GM18519 (cell line): ENCODE measurements at regions not wholly inside any gene's neighbourhood (a gene's known extent, or its start where the extent isn't known, plus 50 kb on each side); places are given as distances from the start of the nearest gene placed in this dataset.
"Not testable (repeated sequence)": the region's sequence is repeated elsewhere in the genome, so short reads cannot be mapped to it uniquely, and the experiment has no call there.

Experiments
- ATAC-seq: cut with Tn5 transposase; IDR thresholded peaks from one replicate; pipeline ENCODE4 v1.9.1; 2021; ENCODE audit warnings: mild to moderate bottlenecking, moderate library complexity; ENCODE audit not compliant: unreplicated experiment, low FRiP score

DNA sequence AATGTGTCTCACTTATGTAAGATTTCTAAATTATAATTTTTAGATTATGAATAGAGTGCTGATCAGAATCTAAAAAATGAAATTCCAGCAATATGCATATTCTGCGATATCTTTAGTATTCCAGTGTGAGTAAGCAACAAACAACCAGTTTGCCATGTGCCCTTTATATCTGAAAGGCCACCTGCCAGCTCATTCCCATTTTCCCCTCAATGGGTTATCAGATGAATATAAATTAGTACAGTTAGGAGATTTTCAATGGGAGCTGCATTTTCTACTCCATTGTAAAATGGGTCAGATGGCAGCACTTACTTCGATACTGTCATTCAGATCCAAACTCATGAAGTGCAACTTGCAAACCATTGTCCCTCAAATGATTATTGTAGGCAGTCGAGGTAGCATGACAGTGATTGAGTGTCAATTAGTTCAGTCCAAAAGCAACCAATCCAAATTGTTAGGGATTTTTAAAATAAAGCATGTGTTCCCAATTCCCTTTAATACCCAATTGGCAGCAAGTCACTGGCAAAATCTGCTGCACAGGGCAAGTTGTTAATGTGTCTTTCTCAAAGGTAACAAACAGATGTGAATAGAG, 680.3 kb downstream of the LRRIQ3 start:
- no peak for ATAC-seq

DNA sequence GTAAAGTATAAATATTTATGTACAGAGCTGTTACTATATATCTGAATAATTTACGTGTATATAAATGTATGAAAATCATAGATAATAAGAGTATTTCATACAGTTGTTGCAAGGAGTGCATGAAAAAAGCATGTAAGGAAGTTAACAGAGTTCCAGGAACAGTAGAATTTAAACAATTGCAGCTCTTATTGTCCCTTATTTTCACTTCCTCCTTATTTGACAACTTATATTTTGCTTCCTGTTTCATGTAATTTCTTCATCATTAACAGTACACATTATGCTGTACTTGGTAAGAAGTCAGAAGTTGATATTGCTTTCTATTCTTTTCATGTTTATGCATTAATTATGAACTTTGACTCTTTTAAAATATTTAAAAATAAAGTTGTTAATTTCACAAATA, 681.5 kb downstream of the LRRIQ3 start:
- ATAC-seq, result no peak

GRCh38 chr1:73511038-73511437, 686.9 kb downstream of the LRRIQ3 start:
- no peak for ATAC-seq

- no peak for ATAC-seq
Measured at GRCh38 chr1:73500154-73500553, 697.8 kb downstream of the LRRIQ3 start.

DNA sequence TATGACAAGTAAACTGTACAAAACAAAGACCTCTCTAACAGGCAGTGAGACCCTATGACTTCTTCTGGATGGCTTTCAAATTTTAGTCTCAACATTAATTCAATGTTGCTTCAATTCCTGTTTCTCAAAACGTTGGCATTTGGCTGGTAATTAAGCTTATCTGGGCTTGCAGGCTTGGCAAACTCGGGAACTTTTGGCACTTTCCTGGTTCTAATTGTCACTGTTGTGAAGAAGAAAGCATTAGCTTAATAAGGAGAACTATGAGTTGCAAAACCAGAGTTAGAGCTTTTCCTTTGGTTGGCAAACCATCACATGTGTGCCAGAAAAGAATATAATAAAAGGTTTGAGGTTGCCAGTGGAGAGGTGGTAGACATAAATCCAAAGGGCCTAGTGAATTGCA, 698.3 kb downstream of the LRRIQ3 start:
- ATAC-seq, result no peak

GRCh38 chr1:73491621-73492020, 706.4 kb downstream of the LRRIQ3 start:
- no peak for ATAC-seq

DNA sequence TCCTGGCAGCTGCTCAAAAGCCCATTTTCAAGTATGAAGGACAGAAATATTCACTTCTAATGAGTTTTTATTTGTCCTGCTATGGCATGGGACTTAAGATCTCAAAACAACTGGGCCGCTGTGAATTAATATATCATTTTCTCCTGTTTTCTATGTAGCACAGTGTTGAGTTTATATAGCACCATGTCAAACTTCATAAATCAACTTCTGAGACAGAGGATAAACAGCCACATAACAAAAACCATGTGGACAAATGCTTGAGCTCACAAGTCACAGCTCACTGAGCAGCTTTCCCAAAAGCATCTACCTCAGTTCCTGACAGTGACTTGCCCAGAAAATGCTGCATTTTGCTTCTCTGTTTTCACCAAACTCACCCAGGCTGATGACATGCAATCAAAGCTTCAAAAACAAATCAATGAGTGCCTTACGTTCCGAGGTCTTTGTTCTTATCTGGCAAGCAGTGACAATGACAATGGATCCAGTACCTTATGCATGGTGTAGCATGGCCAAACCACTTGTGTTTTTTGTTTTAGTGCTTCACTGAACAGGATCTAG, 722.6 kb downstream of the LRRIQ3 start:
- no peak for ATAC-seq

GRCh38 chr1:73472810-73473209, 725.2 kb downstream of the LRRIQ3 start:
- no peak for ATAC-seq

GRCh38 chr1:73467731-73468130, 730.2 kb downstream of the LRRIQ3 start:
- ATAC-seq, result no peak

DNA sequence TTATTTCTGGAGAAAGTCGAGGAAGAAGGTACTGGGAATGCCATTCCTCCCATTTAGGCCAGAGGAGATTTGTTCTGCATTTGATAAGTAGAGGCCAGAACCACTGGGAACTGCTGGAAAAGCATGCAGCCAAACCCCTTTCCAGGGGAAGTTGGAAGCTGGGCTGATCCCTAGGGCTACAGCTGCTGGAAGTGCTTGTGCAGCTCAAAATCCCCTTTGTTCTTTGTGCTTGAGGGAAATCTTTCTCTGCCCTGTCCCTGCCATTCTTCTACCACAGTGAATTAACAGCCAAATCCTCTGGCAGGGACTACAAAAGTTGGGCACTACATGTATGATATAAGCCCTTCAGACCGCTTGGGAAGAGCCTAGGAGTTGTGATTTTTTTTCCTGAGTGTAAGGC, 734.1 kb downstream of the LRRIQ3 start:
- ATAC-seq, result no peak

- no peak for ATAC-seq
Measured at GRCh38 chr1:73452522-73452921, 745.5 kb downstream of the LRRIQ3 start.

- ATAC-seq, result not testable (repeated sequence)
Measured at GRCh38 chr1:73450668-73451067, 747.3 kb downstream of the LRRIQ3 start.

GRCh38 chr1:73411479-73411878, 786.5 kb downstream of the LRRIQ3 start:
- ATAC-seq, result no peak

GRCh38 chr1:73401666-73402065, 796.3 kb downstream of the LRRIQ3 start:
- no peak for ATAC-seq

DNA sequence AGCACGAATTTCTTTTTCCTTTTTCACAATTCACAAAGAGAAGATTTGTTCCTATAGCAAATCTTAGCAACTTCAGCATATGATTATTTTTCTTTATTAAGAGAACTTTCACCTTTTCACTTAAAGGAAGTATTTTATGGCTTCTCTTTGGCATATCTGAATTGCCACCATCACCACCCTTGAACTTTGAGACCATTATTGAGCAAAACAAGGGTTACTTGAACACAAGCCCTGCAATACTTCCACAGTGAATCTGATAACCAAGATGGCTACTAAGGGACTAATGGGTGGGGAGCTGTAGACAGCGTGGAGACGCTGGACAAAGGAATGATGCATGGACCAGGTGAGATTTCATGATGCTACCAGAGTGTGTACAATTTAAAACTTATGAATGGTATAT, 815.0 kb downstream of the LRRIQ3 start:
- ATAC-seq, result no peak

GRCh38 chr1:73366734-73367413, 831.1 kb downstream of the LRRIQ3 start:
- no peak for ATAC-seq

DNA sequence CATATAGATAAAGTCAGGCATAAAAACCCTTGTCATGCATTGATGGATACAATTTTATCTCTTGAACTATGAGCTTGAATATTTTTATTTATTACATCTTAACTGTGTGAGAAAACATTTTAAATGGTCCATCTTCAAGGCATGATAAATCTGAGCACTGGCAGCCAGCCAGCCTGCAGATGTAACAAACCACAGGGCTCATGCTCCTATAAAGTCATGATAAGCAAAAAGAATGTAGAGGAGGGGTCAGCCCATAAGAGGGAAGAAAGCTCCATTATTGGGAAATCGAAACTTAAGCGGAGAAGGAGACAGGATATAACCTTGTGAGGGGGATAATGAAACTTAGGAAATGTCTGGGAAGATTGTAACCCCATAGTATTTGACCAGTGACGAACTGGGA, 839.0 kb downstream of the LRRIQ3 start:
- ATAC-seq, result no peak

GRCh38 chr1:73356485-73356884, 841.5 kb downstream of the LRRIQ3 start:
- no peak for ATAC-seq

DNA sequence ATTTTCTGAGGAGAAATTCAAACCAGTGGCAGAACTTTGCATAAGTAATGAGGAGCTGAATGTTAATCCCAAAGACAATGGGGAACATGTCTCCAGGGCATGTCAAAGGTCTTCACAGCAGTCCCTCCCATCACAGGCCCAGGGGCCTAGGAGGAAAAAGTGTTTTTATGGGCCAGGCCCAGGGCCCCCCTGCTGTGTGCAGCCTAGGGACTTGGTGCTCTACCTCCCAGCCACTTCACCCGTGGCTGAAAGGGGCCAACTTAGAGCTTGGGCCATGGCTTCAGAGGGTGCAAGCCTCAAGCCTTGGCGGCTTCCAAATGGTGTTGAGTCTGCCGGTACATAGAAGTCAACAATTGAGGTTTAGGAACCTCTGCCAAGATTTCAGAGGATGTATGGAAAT, 854.0 kb downstream of the LRRIQ3 start:
- no peak for ATAC-seq

DNA sequence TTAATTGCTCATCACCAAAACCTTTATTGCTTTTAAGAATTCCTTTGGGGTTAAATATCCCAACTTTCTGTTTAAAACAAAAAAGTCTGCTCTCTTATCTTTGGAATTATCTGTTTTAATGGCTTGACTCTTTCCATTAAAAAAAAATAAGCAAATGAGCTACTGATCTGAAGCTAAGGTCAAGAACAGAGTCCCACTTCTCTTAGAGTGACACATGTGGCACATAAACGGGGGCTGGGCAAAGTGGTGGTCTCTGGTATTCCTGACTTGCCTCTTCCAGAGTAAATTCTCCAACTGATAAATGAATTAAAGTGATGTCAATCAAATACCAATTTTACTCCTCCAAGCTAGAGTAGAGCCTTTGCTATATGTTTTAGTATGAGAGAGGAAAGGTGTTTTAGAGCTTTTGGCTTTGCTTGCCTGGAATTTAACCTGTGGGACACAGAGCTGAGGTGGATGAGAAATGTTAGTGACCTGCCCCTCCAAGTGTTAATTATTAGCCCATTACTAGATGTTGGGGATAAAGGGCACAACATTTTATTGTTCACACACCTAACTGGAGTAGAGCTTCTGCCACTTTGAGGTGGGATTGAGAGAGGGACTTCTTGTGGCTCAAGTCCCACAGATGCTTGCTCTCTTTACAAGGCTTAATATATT, 864.0 kb downstream of the LRRIQ3 start:
- ATAC-seq, result no peak

DNA sequence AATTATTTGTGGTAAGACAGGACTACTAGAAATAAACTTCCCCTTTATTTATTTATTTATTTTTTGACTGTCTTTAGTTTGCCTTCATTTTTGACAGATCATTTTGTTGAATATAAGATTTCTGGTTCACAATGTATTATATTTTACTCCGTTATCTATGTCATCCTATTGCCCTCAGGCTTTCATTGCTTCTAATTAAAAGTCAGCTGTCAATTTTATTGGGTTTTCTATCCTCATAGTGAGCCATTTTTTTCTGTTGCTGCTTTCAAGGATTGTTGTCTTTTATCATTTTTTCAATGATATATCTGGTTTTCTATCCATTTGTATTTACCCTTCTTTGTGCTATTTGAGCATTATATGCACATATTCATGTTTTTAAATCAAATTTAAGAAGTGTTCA, 866.2 kb downstream of the LRRIQ3 start:
- no peak for ATAC-seq

GRCh38 chr1:73327998-73328397, 870.0 kb downstream of the LRRIQ3 start:
- no peak for ATAC-seq
